ENCODE measurements at regions not wholly inside any gene's neighbourhood (a gene's known extent, or its start where the extent isn't known, plus 50 kb on each side); places are given as distances from the start of the nearest gene placed in this dataset.
A peak's percentile ranks its signal among the peaks of the same experiment; 100 is the strongest.

DNA sequence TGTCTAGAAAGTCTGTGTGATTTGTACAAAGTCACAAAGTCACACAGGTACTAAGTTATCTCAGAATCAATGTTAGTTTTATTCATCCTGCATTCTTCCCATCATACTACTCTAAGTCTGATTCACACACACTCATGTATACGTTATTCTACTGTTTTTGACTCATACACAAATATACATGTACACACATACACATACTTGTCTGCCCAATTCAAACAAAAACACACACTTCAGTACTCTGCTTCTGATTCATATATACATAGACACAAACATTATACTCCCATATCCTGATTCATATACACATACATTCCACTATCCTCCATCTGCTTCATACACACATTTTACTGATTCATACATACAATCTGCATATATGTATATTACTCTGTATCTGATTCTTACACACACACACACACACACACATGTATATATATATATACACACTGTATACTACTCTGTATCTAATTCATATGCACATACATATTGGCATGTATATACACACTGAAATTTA lies 69.3 kb downstream of the KLF12 start:
- TF ChIP-seq, protein P1, sequence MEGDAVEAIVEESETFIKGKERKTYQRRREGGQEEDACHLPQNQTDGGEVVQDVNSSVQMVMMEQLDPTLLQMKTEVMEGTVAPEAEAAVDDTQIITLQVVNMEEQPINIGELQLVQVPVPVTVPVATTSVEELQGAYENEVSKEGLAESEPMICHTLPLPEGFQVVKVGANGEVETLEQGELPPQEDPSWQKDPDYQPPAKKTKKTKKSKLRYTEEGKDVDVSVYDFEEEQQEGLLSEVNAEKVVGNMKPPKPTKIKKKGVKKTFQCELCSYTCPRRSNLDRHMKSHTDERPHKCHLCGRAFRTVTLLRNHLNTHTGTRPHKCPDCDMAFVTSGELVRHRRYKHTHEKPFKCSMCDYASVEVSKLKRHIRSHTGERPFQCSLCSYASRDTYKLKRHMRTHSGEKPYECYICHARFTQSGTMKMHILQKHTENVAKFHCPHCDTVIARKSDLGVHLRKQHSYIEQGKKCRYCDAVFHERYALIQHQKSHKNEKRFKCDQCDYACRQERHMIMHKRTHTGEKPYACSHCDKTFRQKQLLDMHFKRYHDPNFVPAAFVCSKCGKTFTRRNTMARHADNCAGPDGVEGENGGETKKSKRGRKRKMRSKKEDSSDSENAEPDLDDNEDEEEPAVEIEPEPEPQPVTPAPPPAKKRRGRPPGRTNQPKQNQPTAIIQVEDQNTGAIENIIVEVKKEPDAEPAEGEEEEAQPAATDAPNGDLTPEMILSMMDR (IDR thresholded peaks at IDR 0.05; ENCODE audit: insufficient read depth, low read length, poor library complexity, severe bottlenecking), result no peak
- H3K27me3 ChIP-seq (replicated peaks; ENCODE audit: control insufficient read depth, insufficient read depth, low read length), result no peaks in the 10 kb centered on the region
- DNase-seq (ENCODE audit: extremely low read depth, insufficient read length), result no peak
- no peak overlapping the region for H3K4me3 ChIP-seq (replicated peaks; ENCODE audit: low read depth, low read length)
- H3K36me3 ChIP-seq (ENCODE audit: control insufficient read depth, insufficient read depth, low read length), result no peaks in the 10 kb centered on the region

DNA sequence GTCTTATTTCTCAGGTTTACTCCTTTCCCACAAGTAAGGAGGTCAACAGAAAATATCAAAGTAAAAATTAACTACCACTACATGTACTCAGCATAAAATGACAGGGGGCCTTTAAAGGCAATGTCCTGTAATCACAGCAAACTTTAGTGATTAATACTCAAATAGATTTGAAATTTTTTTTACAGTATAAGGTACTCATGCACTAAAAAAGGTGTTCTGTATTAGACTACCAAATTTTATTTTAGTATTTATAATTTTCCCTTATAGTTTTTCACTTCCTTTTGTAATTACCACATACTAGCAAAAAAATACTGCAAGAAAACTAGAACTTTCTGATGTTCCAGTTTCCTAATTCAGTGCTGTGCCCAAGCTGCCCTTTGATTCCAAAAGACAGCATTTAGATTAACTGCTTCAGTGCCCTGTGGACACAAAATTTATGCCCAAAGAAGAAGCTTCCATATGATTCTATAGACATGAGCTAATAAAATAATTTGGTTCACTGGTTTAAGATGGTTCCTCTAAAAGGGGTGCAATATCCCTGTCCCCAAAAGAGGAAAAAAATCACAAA lies 70.6 kb downstream of the KLF12 start:
- H3K4me3 ChIP-seq (replicated peaks; ENCODE audit: low read depth, low read length), result no peak overlapping the region
- TF ChIP-seq, protein P1 (IDR thresholded peaks at IDR 0.05; ENCODE audit: insufficient read depth, low read length, poor library complexity, severe bottlenecking), result no peak
- no peaks in the 10 kb centered on the region for H3K27me3 ChIP-seq (replicated peaks; ENCODE audit: control insufficient read depth, insufficient read depth, low read length)
- no peaks in the 10 kb centered on the region for H3K36me3 ChIP-seq (ENCODE audit: control insufficient read depth, insufficient read depth, low read length)
- DNase-seq (ENCODE audit: extremely low read depth, insufficient read length), result no peak

DNA sequence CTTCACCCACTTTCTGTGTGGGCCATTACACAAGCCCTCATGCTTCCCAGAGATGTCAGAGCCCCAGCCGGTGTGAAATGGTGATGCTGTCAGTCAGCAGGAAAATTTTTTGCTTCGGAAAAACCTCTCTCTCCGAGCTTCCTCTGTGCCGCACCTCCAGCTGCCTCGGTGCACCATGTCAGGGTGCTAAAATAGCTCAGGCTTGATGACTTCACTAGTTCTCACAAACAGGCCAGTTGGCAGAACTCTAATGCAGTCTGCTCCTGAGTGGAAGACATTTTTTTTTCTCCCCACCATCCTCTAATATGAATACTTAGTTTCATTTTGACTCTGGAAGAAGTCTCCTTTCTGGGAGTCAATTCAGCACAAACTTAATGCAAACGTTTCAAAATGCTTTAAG lies 71.3 kb downstream of the KLF12 start:
- DNase-seq (ENCODE audit: extremely low read depth, insufficient read length), result peak; percentile 53
- no peaks in the 10 kb centered on the region for H3K36me3 ChIP-seq (ENCODE audit: control insufficient read depth, insufficient read depth, low read length)
- H3K27me3 ChIP-seq (replicated peaks; ENCODE audit: control insufficient read depth, insufficient read depth, low read length), result no peaks in the 10 kb centered on the region
- peak overlapping the region; percentile 48 for H3K4me3 ChIP-seq (replicated peaks; ENCODE audit: low read depth, low read length)
- TF ChIP-seq, protein P1 (IDR thresholded peaks at IDR 0.05; ENCODE audit: insufficient read depth, low read length, poor library complexity, severe bottlenecking), result no peak

DNA sequence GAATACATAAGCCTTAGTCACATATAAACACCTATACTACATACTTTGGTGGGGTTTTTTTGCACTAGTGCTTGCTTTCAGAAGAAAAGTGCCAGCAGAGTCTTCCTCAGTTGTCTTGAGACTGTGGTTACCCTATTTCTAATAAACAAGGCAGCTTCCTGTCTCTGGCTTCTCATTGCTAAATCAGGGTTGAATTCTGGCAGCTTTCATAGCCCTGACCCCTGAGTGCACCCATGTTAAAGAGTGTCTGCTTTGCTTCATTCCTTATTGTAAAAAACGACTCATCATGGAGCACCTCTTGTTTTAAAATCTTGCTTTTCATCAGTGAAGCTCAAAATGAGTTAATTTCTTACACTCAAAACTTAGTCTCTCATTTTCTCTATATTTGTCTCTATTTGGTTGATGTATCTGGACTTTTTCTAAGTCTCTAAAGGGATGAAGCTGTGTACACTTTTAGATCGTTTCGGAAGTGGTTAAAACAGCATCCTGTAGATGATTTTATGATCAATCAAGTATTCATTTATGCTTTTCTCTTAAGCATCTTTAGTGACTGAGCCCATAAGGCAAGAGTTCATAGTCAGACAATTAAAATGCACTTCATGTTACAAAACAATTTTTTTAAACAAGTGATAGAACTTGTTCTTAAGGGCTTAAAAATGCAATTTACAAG lies 72.1 kb downstream of the KLF12 start:
- H3K4me3 ChIP-seq (replicated peaks; ENCODE audit: low read depth, low read length), result peak overlapping the region; percentile 48
- peak; percentile 47 for DNase-seq (ENCODE audit: extremely low read depth, insufficient read length)
- no peaks in the 10 kb centered on the region for H3K27me3 ChIP-seq (replicated peaks; ENCODE audit: control insufficient read depth, insufficient read depth, low read length)

DNA sequence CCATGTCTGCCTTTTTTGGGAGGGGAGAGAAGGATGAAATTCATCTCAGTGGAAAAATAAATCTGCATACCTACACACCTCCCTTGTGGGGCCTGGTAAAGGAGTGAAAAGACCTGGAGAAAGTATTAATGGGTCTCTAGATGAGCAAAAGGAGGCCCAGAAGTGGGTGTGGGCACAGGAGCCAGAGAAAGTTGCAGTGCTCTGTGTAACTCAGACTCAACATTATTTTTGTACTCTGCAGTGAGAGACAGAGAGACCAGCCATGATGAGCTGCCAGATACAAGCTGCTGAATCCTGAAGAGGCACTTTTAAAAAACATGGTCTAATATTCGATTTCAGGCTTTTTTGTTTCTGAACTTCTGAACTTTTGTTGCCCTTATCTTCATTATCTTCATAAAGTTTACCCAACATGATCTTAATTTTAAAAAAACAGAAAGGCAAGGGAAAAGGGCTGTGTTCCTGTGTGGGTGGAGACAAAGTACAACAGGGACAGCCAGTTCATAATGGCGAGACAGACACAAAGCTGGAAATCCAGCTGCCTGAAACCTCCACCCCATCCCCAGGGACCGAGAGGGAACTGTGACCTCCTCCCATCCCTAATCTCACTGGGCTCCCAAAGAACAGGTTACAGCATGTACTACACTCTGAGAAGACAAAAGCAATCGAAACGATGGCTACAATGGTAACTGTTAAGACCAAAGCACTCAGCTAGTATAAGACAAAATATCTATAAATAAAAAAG lies 77.2 kb downstream of the KLF12 start:
- DNase-seq (ENCODE audit: extremely low read depth, insufficient read length), result no peak
- H3K4me3 ChIP-seq (replicated peaks; ENCODE audit: low read depth, low read length), result no peak overlapping the region
- TF ChIP-seq, protein P1 (IDR thresholded peaks at IDR 0.05; ENCODE audit: insufficient read depth, low read length, poor library complexity, severe bottlenecking), result no peak
- no peaks in the 10 kb centered on the region for H3K36me3 ChIP-seq (ENCODE audit: control insufficient read depth, insufficient read depth, low read length)
- H3K27me3 ChIP-seq (replicated peaks; ENCODE audit: control insufficient read depth, insufficient read depth, low read length), result no peaks in the 10 kb centered on the region

More for the DNA sequence above, 72.1 kb downstream of the KLF12 start:
- no peaks in the 10 kb centered on the region for H3K36me3 ChIP-seq (ENCODE audit: control insufficient read depth, insufficient read depth, low read length)
- TF ChIP-seq, protein P1 (IDR thresholded peaks at IDR 0.05; ENCODE audit: insufficient read depth, low read length, poor library complexity, severe bottlenecking), result no peak
